HUES6 (cell line): ENCODE measurements at regions not wholly inside any gene's neighbourhood (a gene's known extent, or its start where the extent isn't known, plus 50 kb on each side); places are given as distances from the start of the nearest gene placed in this dataset.
A peak's percentile ranks its signal among the peaks of the same experiment; 100 is the strongest.

Experiments
- H3K27ac ChIP-seq: 2 replicates; pipeline ENCODE4 v1.7.0; 2013; ENCODE audit warnings: low read depth, mild to moderate bottlenecking, low read length, inconsistent platforms
- H3K27me3 ChIP-seq: 2 replicates; pipeline ENCODE4 v1.6.1; 2013; ENCODE audit warnings: low read length; ENCODE audit not compliant: control insufficient read depth, insufficient read depth
- H3K36me3 ChIP-seq: 2 replicates; pipeline ENCODE4 v1.6.1; 2013; ENCODE audit warnings: low read length; ENCODE audit not compliant: control insufficient read depth, insufficient read depth
- H3K4me1 ChIP-seq: 2 replicates; pipeline ENCODE4 v1.6.1; 2013; ENCODE audit warnings: low read length; ENCODE audit not compliant: control insufficient read depth, insufficient read depth
- H3K4me3 ChIP-seq: 2 replicates; pipeline ENCODE4 v1.5.1; 2013; ENCODE audit warnings: low read depth, low read length
- H3K9ac ChIP-seq: one replicate; pipeline ENCODE4 v1.6.1; 2013; ENCODE audit warnings: mild to moderate bottlenecking, low read length
- H3K9me3 ChIP-seq: 2 replicates; pipeline ENCODE4 v1.6.1; 2013; ENCODE audit warnings: low read depth, low read length; ENCODE audit not compliant: control insufficient read depth, insufficient read depth

DNA sequence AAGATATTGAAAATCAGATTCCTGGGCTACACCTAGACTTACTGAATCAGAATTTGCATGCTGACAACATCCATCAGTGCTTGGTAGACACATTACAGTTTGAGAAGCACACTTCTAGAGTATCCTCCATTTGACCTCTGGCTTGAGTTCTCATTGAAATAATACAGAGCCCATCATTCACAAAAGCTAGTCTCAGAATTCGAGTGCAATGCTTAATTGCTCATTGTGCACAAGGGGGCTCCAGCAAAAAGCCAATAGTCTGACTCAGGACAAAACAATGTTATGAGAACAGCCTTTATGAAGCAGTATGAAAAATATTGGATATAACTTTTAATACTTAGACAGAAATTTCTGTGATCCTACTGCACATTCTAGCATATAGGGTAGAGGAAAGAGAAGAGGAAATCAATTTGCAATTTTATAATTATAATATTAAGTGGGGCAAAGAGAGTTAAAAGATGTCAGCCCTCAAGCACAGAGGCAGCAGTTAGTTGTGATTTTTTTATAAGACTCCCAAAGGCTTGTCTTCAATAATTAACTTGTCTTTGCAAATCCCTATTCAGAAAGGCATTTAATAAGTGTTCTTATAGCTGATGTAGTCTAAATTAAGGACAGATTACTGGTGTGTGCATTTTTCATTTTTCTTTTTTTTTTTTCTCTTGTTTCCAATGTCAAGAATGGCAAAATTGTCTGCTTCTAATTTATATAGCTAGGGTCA is 105.8 kb upstream of the ANK3 start:
- Histone ChIP-seq H3K4me1 (no peaks in the 10 kb centered on the region), H3K27me3 (no peaks in the 10 kb centered on the region), H3K36me3 (no peaks in the 10 kb centered on the region), H3K9ac (no peak overlapping the region), H3K4me3 (no peak overlapping the region), H3K9me3 (no peaks in the 10 kb centered on the region), H3K27ac (no peak overlapping the region)

DNA sequence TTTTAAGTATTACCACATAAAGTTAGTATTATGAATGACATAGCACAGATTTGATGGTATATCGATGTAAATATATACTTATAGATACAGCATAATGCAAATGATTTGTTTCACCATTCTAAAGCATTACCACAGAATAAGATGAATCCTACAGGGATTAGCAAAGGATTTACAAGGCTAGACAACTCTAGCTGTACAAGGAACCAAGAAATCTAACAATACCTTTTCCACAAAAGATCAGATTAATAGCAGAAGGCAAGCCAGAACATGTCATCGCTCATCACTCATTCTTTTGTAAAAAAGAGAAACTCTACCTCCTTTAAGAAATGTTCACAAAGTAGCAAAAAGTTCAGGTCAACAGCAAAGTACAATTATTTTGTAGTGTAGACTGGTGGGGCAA is 105.1 kb upstream of the ANK3 start:
- no peak overlapping the region for H3K9ac ChIP-seq
- no peak overlapping the region for H3K27ac ChIP-seq
- H3K9me3 ChIP-seq, result no peaks in the 10 kb centered on the region
- no peaks in the 10 kb centered on the region for H3K4me1 ChIP-seq
- no peaks in the 10 kb centered on the region for H3K27me3 ChIP-seq
- no peaks in the 10 kb centered on the region for H3K36me3 ChIP-seq
- H3K4me3 ChIP-seq, result no peak overlapping the region

DNA sequence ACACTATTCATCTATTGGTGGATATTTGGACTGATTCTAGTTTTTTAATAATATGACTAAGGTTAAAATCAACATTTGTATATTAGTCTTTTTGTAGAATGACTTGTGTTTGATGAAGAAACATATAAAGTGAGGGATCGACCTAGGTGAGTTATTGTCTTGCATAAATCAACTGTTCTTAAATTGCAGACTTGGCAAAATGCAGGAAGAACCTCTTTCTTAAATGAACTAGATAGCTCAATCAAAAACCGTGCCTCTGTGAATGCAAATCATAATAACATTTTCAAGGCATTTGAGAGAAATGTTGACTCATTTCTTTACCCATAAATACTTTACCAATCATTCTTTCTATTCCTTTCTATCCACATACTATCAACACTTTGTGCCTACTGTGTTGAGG is 101.5 kb upstream of the ANK3 start:
- Histone ChIP-seq H3K27me3 (no peaks in the 10 kb centered on the region), H3K9ac (no peak overlapping the region), H3K4me3 (no peak overlapping the region), H3K36me3 (no peaks in the 10 kb centered on the region), H3K27ac (no peak overlapping the region), H3K4me1 (no peaks in the 10 kb centered on the region), H3K9me3 (no peaks in the 10 kb centered on the region)

DNA sequence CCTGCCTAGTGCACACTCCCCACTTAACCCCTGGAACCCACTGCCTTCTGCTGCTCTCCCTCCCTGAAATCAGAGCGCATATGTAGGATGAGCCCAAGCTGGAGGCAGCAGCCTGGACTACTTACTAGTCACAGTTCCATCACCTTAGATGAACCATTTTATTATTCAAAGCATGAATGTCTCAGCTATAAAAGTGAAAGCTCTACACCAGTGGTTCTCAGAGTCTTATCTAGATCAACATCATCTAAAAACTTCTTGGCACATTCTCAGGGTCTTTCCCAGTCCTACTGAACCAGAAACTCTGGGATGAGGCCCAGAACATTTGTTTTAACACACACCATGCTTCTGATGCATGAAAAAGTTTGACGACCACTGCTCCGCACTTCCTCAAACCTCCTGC is 100.3 kb upstream of the ANK3 start:
- no peaks in the 10 kb centered on the region for H3K27me3 ChIP-seq
- no peaks in the 10 kb centered on the region for H3K9me3 ChIP-seq
- no peaks in the 10 kb centered on the region for H3K36me3 ChIP-seq
- H3K4me1 ChIP-seq, result no peaks in the 10 kb centered on the region
- no peak overlapping the region for H3K9ac ChIP-seq
- H3K27ac ChIP-seq, result no peak overlapping the region
- H3K4me3 ChIP-seq, result no peak overlapping the region

DNA sequence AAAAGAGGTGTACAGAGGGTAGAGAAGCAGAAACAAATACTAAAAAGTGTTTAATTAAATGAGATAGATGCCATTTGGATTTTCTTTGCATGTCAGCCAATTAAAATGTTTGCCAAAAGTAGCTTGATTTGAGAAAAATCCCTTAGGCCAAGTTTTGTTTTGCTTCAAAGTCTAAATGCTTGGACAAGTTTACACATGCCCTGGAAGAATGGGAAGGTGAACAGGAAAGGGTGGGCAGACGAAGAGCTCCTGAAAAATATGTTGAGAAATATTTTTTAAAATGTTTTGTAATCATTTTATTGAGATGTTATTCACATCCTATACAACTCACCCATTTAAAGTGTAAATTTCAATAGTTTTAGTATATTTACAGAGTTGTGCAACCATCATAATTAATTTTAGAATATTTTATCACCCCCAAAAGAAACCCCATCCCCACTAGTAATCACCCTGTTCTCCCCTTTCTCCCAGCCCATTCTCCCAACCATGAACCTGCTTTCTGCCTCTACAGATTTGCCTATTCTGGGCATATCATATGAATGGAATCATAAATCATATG is 98.5 kb upstream of the ANK3 start:
- H3K27me3 ChIP-seq, result no peaks in the 10 kb centered on the region
- H3K9me3 ChIP-seq, result no peaks in the 10 kb centered on the region
- no peak overlapping the region for H3K27ac ChIP-seq
- H3K9ac ChIP-seq, result no peak overlapping the region
- no peaks in the 10 kb centered on the region for H3K36me3 ChIP-seq
- H3K4me3 ChIP-seq, result no peak overlapping the region
- H3K4me1 ChIP-seq, result no peaks in the 10 kb centered on the region

DNA sequence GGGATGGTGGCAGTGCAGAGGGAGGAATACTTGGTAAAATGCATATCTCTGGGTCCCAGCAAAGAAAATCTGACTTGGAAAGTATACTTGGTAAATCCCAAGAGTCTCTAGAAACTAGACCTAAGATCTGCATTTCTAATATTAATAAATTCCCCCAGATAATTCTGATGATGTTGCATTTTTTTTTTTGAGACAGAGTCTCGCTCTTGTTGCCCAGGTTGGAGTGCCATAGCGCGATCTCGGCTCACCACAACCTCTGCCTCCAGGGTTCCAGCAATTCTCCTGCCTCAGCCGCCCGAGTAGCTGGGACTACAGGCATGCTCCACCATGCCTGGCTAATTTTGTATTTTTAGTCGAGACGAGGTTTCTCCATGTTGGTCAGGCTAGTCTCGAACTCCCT is 97.9 kb upstream of the ANK3 start:
- Histone ChIP-seq H3K9me3 (no peaks in the 10 kb centered on the region), H3K27me3 (no peaks in the 10 kb centered on the region), H3K4me3 (no peak overlapping the region), H3K4me1 (no peaks in the 10 kb centered on the region), H3K27ac (no peak overlapping the region), H3K9ac (no peak overlapping the region), H3K36me3 (no peaks in the 10 kb centered on the region)

DNA sequence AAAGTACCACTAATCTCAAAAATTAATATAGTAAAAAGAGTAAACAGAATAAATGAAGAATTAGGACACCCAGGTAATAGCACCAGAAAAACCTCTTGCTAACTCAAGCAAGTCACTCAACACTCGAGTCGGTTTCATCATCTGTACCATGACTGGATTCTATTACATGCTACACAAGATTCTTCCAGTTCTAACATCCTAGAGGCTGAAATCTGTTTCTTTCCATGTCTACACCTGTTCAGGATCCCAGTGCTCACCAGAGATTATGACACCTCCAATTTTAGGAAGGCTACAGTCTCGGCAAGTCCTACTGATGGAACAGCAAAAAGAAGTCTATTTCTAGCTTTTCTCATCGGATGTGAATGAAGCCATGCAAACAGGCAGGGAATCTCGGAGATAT is 95.3 kb upstream of the ANK3 start:
- no peaks in the 10 kb centered on the region; the same call in 1 of the 2 replicates for H3K4me1 ChIP-seq
- no peak overlapping the region for H3K27ac ChIP-seq
- H3K27me3 ChIP-seq, result no peaks in the 10 kb centered on the region
- no peaks in the 10 kb centered on the region for H3K36me3 ChIP-seq
- no peak overlapping the region for H3K4me3 ChIP-seq
- no peaks in the 10 kb centered on the region for H3K9me3 ChIP-seq
- no peak overlapping the region for H3K9ac ChIP-seq

DNA sequence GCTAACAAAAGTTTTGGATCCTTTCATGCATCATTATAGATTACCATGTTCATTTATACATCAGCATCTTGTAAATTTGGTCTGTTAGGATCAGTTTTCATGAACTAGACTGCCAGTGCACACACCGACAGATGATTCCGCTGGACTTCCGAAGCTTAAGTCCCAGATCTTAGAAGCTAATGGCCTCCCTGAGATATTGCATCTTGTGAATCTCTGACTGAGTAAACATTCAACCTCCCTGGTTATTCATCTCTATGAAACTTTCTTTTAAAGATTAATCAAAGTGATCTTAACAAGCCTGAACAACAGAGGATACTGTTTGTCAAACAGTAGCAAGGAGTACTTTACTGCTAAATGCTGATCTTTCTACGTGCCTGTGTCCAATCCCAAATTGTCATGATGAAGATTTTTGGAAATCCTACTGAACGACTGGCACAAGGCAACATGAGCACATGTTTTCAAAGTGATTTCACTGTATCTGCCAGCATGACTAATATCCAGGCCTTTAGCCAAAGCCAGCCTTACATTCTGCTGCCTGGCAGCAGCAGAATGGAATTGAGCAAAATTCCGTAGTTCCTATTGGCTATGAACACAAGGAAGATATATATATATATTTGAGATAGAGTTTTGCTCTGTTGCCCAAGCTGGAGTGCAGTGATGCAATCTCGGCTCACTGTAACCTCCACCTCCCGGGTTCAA is 91.3 kb upstream of the ANK3 start:
- Histone ChIP-seq H3K4me3 (no peak overlapping the region), H3K9ac (no peak overlapping the region), H3K4me1 (peaks cover 11% of the 10 kb centered on the region; the same call in 1 of the 2 replicates), H3K27me3 (no peaks in the 10 kb centered on the region), H3K27ac (no peak overlapping the region), H3K9me3 (no peaks in the 10 kb centered on the region), H3K36me3 (no peaks in the 10 kb centered on the region)

DNA sequence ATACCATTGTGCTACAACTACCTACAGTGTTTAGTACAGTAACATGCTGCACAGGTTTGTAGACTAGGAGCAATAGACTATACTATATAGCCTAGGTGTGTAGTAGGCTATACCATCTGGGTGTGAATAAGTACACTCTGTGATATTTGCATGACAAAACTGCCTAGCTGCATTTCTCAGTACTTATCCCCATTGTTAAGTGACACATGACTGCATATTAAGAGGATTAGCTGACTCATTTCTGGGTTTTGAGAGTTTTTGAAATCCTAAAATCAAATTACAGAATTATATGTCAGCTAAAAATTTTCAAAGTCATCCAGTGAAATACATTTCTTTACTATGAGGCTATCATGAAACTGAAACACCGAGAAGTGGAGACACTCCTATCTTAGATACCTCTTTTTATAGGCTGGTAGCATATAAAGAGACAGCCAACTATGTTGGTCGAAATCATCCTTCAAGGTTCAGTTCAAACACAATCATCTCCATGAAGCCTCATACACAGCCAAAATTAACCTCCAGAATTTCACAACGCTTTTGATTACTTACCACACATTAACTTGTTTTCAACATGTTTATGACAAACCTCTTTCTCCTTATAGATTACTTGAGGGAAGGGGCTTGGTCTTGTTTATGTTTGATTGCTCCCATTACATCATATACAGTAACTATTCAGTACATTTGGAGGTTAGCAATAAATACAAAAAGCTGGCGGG is 89.8 kb upstream of the ANK3 start:
- Histone ChIP-seq H3K9me3 (no peaks in the 10 kb centered on the region), H3K4me1 (peaks cover 11% of the 10 kb centered on the region; the same call in 1 of the 2 replicates), H3K4me3 (no peak overlapping the region), H3K27ac (0 out of 2 replicates have a peak overlapping the region, but pooled peaks have one; percentile 13), H3K9ac (no peak overlapping the region), H3K27me3 (no peaks in the 10 kb centered on the region), H3K36me3 (no peaks in the 10 kb centered on the region)

DNA sequence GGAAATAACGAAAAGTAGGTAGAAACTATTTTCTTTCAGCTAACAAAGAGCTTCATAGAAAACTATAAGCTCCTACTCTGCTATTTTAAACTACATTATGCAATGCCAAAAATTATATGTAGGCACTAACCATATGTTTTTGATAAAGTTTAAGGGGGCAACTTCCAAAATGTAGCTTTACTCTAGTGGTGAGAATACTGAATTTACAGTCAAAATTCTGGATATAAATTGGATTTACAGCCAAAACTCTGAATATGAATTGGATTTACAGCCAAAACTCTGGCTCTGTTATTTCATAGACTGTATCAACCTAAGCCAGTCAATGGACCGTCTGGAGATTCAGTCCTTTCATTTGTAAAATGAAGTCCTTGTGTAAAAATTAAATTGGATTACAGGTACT is 86.8 kb upstream of the ANK3 start:
- Histone ChIP-seq H3K9ac (no peak overlapping the region), H3K27ac (no peak overlapping the region), H3K9me3 (no peaks in the 10 kb centered on the region), H3K4me1 (peaks cover 11% of the 10 kb centered on the region; the same call in 1 of the 2 replicates), H3K36me3 (no peaks in the 10 kb centered on the region), H3K27me3 (no peaks in the 10 kb centered on the region), H3K4me3 (no peak overlapping the region)

DNA sequence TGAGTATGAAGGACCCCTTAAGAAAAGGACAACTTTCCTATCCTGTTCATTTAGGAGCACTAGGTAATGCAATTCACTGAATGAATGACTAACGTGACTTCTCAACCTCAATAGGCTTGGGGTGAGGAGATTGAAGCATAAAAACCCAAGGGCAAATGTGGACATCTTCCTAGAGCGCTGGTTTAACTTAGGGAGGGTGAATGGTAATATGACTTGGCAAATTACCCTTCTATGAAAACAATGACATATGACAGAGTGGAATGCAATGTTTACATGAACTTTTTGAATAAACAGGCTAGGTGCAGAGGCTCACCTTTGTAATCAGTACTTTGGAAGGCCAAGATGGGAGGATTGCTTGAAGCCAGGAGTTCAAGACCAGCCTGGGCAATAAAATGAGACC is 83.9 kb upstream of the ANK3 start:
- H3K27ac ChIP-seq, result no peak overlapping the region
- no peaks in the 10 kb centered on the region for H3K27me3 ChIP-seq
- no peaks in the 10 kb centered on the region for H3K36me3 ChIP-seq

More for the DNA sequence above, 83.9 kb upstream of the ANK3 start:
- Histone ChIP-seq H3K4me3 (no peak overlapping the region), H3K4me1 (no peaks in the 10 kb centered on the region), H3K9me3 (no peaks in the 10 kb centered on the region), H3K9ac (no peak overlapping the region)
